ENCODE measurements at regions not wholly inside any gene's neighbourhood (a gene's known extent, or its start where the extent isn't known, plus 50 kb on each side); places are given as distances from the start of the nearest gene placed in this dataset.

GRCh38 chr4:30256116-30256832 is 463.9 kb upstream of the PCDH7 start:
- TF ChIP-seq CTCF (IDR thresholded peaks at IDR 0.05 in 2 of 3, conservative IDR thresholded peaks at IDR 0.05 in 1 of 3; ENCODE audit: borderline replicate concordance in 1 of 3, insufficient read depth in 1 of 3, low read depth in 2 of 3, low read length in 2 of 3) = no peak
- TF ChIP-seq MAX (IDR thresholded peaks at IDR 0.05) = no peak
- TF ChIP-seq CEBPB (IDR thresholded peaks at IDR 0.05; ENCODE audit: low read depth) = no peak
- TF ChIP-seq POLR2A (IDR thresholded peaks at IDR 0.05; ENCODE audit: borderline replicate concordance, extremely low read depth, insufficient read depth, insufficient read length) = no peak

Measured in HCT116 (cell line).